GM12878 (cell line): ENCODE measurements at regions not wholly inside any gene's neighbourhood (a gene's known extent, or its start where the extent isn't known, plus 50 kb on each side); places are given as distances from the start of the nearest gene placed in this dataset.

Experiments
- ATAC-seq: fragments of 200-7000 bp; cut with Tn5 transposase; 3 replicates; pipeline ENCODE4 v1.9.1; 2020; ENCODE audit warnings: mild to moderate bottlenecking, moderate library complexity
- BruUV-seq: library from RNA; stranded (reverse); fragments of 400-500 nt; replicated peaks from 2 replicates; lab custom pipeline; 2021; lab: Mats Ljungman, UMichigan
- CTCF ChIA-PET: fragments of 300-600 bp; sonication (Branson Sonifier 250); formaldehyde crosslinking; extraction: SDS; loops from one replicate; lab custom pipeline; 2021; ENCODE audit warnings: inconsistent platforms; lab: Yijun Ruan, JAX
- POLR2A ChIA-PET: fragments of 350-600 bp; formaldehyde crosslinking; extraction: SDS; loops from one replicate; lab custom pipeline; 2021; ENCODE audit warnings: inconsistent platforms; lab: Charles Lee
- RAD21 ChIA-PET: fragments of 300-600 bp; sonication (Branson Sonifier 250); formaldehyde crosslinking; loops from one replicate; lab custom pipeline; 2023; ENCODE audit warnings: antibody characterized with exemption; ENCODE audit not compliant: unreplicated experiment; lab: Charles Lee
- SMC1A ChIA-PET: fragments of 300-600 bp; sonication (Branson Sonifier 250); formaldehyde crosslinking; loops from one replicate; lab custom pipeline; 2023; ENCODE audit not compliant: unreplicated experiment, uncharacterized antibody; lab: Charles Lee
- DNase-seq: peaks from one replicate; pipeline ENCODE4 v3.0.0-alpha.2; 2011; ENCODE audit warnings: low read depth, low spot score
- FAIRE-seq: peaks from 3 replicates; lab custom pipeline; 2011; peaks lifted over from hg19 to GRCh38; lab: Jason Lieb, UNC
- H2AFZ ChIP-seq: 2 replicates; pipeline ENCODE4 v1.6.0; 2011; ENCODE audit warnings: low read depth, low read length, control low read depth; ENCODE audit not compliant: control insufficient read depth
- H3K27ac ChIP-seq: 2 replicates; pipeline ENCODE4 v1.5.1; 2011; ENCODE audit warnings: control low read depth; ENCODE audit not compliant: control insufficient read depth, insufficient read depth
- H3K27me3 ChIP-seq, 2 experiments: replicated peaks in 1 of 2; 2 replicates each; pipeline versions ENCODE4 v1.6.0 to v1.6.1; 2011; ENCODE audit warnings: low read length in 1 of 2; ENCODE audit not compliant: control insufficient read depth in 2 of 2, insufficient read depth in 2 of 2
- H3K36me3 ChIP-seq, 2 experiments: 2 replicates each; pipeline ENCODE4 v1.5.1; 2011; ENCODE audit warnings: low read length in 1 of 2; ENCODE audit not compliant: control insufficient read depth in 2 of 2, insufficient read depth in 2 of 2
- H3K4me1 ChIP-seq: 2 replicates; pipeline ENCODE4 v1.6.1; 2011; ENCODE audit warnings: mild to moderate bottlenecking, low read length, moderate library complexity, mixed read lengths; ENCODE audit not compliant: control insufficient read depth, insufficient read depth
- H3K4me2 ChIP-seq: 2 replicates; pipeline ENCODE4 v1.6.0; 2011; ENCODE audit warnings: control low read depth; ENCODE audit not compliant: control insufficient read depth, insufficient read depth
- H3K4me3 ChIP-seq: fragments of 200-600 bp; sonication (generic); 2 replicates; pipeline ENCODE4 v1.5.1; 2016
- H3K79me2 ChIP-seq: 2 replicates; pipeline ENCODE4 v1.6.0; 2011; ENCODE audit warnings: low read length; ENCODE audit not compliant: control insufficient read depth, insufficient read depth
- H3K9ac ChIP-seq: 2 replicates; pipeline ENCODE4 v1.8.0; 2011; ENCODE audit warnings: low read length, control low read depth, mixed read lengths; ENCODE audit not compliant: control insufficient read depth, insufficient read depth
- H3K9me3 ChIP-seq: replicated peaks from 3 replicates; pipeline ENCODE4 v1.5.1; 2011; ENCODE audit warnings: mild to moderate bottlenecking, low read length; ENCODE audit not compliant: control insufficient read depth, insufficient read depth
- H4K20me1 ChIP-seq: 2 replicates; pipeline ENCODE4 v1.6.0; 2011; ENCODE audit not compliant: control insufficient read depth, insufficient read depth
- ESRRA ChIP-seq: IDR thresholded peaks from 2 replicates; pipeline ENCODE4 v1.6.1; 2012; ENCODE audit warnings: mild to moderate bottlenecking, low read length, improper control_type of control experiment
- FOXM1 ChIP-seq: IDR thresholded peaks from 2 replicates; pipeline ENCODE4 v1.6.1; 2012; ENCODE audit warnings: low read depth, mild to moderate bottlenecking, inconsistent platforms, low read length, moderate library complexity
- PBX3 ChIP-seq: IDR thresholded peaks from 2 replicates; pipeline ENCODE4 v1.6.1; 2011; ENCODE audit warnings: mild to moderate bottlenecking, low read depth, low read length, moderate library complexity; ENCODE audit not compliant: insufficient replicate concordance
- PKNOX1 ChIP-seq: fragments of 450-650 bp; IDR thresholded peaks from 2 replicates; pipeline ENCODE4 v1.6.1; 2016; ENCODE audit warnings: mild to moderate bottlenecking
- WGBS: methylation state at CpG from one replicate; pipeline ENCODE4 v1.1.6; 2016; ENCODE audit warnings: low lambda C conversion rate; ENCODE audit not compliant: insufficient replicate concordance, insufficient coverage; ENCODE audit errors: missing lambda C conversion rate; 5-methylcytosine and 5-hydroxymethylcytosine counted together
- in situ Hi-C: fragments of 300-500 bp; cut with MboI; formaldehyde crosslinking; loops from 9 replicates; pipeline ENCODE4 v1.14.3; 2018; ENCODE audit warnings: mixed read lengths
- intact Hi-C: fragments of 100-400 bp; cut with micrococcal nuclease; formaldehyde crosslinking; loops from one replicate; pipeline ENCODE4 v1.14.2; 2022; ENCODE audit not compliant: unreplicated experiment

GRCh38 chr14:34328178-34328577 is 133.9 kb downstream of the SPTSSA start:
- DNase-seq (no peak), ATAC-seq (no peak), FAIRE-seq (no peak)
- ChIA-PET POLR2A (no interaction called here), CTCF (interaction anchor here (0.7 to 1.9 kb wide), 8 partner anchors 24 to 488 kb away, joined by 3 to 6 read pairs (median 4); no protein-coding TSS in a partner anchor), RAD21 (interaction anchor here (1.0 to 1.1 kb wide), 3 partner anchors 17 to 488 kb away, joined by 3 read pairs; no protein-coding TSS in a partner anchor), SMC1A (interaction anchor here (0.7 to 1.4 kb wide), 4 partner anchors 27 to 229 kb away, joined by 3 to 4 read pairs (median 3); no protein-coding TSS in a partner anchor)
- H2AFZ ChIP-seq, result no peak overlapping the region
- intact Hi-C loops (no loop called here), in situ Hi-C loops (loop anchor here (25.0 kb wide), 1 partner anchor 1084 kb away; the partner anchor contains the start of gene NFKBIA)
- no peaks in the 10 kb centered on the region for H4K20me1 ChIP-seq
- TF ChIP-seq ESRRA, result no peak
- no peak for TF ChIP-seq PKNOX1
- no peak for TF ChIP-seq PBX3
- TF ChIP-seq FOXM1, result no peak
- H3K4me2 ChIP-seq, result no peak overlapping the region
- H3K4me1 ChIP-seq, result peaks cover 15% of the 10 kb centered on the region
- H3K36me3 ChIP-seq, result no peaks in the 10 kb centered on the region
- H3K27me3 ChIP-seq, result no peaks in the 10 kb centered on the region
- H3K27ac ChIP-seq, result no peak overlapping the region
- H3K4me3 ChIP-seq, result no peak overlapping the region
- 75% methylated on average over 4 of the region's 4 CpGs for WGBS
- no peaks in the 10 kb centered on the region; the same call in 2 of the 3 replicates for H3K9me3 ChIP-seq
- no peak overlapping the region for H3K9ac ChIP-seq
- H3K79me2 ChIP-seq, result no peaks in the 10 kb centered on the region
- BruUV-seq, result no TSS peak
